Left cardiac atrium (tissue), 4 donors: ENCODE measurements at regions not wholly inside any gene's neighbourhood (a gene's known extent, or its start where the extent isn't known, plus 50 kb on each side); places are given as distances from the start of the nearest gene placed in this dataset.

Experiments used
- ATAC-seq, 2 donors: fragments of 200-7000 bp; cut with Tn5 transposase; one replicate each; pipeline ENCODE4 v1.9.1; 2020; ENCODE audit warnings: mild to moderate bottlenecking in 2 of 2, moderate library complexity in 2 of 2
- DNase-seq: peaks from one replicate; pipeline ENCODE4 v3.0.0-alpha.2; 2020
- intact Hi-C, 2 donors: fragments of 100-400 bp; cut with DNase I; formaldehyde crosslinking; loops; one replicate each; pipeline versions ENCODE4 v1.14.1 to v1.15.1; 2022 to 2023
- donor health status: DM: no; HTN: yes; CAD: no.
- donor health status: DM: no; HTN: yes; CAD: no; lungs with severe emphysema.
- donor health status: DM: yes; HTN: yes; CAD: no.
- donor health status: Dilated cardiomyopathy.

DNA sequence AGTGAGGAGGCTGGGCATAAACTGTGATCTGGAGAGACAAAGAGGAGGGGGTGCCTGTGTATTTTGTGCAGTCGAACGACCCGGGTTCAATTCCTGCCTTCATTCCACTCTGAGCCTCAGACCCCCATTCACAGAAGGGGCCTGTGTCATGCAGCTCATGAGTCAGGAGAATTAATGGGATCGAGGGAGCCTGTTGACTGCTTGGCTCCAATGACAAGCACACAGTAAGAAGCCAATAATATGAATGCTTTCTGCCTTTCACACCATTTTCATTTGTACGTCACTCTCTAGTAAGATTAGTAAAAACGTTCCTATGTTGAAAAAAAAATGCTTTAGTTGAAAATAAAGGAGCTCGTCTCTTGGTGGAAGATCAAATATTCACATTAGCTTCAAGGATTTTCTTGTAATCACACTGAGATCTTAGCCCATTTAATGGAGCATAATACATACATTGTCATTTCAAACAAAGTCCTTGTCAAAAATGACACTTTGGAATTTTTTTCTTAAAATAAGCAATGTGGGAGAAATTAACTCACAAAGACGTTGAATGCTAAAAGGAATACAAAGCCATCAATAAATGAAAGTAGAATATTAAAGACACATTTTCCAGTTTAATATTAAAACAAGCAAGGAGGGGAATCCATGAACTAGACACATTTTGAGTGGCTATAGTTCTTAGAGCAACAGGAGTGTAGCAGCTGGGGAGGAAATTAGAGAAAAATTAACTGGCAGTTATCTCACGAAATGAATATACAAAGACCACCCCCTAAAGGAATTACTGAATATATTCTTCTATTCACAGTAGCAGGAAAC lies 246.7 kb upstream of the AFDN start:
- ATAC-seq (no peak), DNase-seq (no peak)
- intact Hi-C loops = no loop called here

DNA sequence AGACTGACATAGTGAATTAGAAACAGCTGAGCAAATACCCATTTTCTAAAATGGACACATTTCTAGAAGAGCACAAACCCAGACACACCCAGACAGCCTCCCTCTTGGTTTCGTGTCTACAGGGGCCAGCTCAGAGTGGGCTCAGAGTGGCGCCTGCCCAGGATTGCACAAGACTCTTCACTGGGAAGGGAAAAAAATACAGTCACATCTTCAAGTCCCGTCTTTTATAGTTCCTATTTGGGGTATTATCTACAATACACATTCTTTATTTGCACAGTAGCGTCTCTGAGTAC lies 246.1 kb upstream of the AFDN start:
- intact Hi-C loops = no loop called here
- ATAC-seq (peak in 1 of 2 donors; percentile 77), DNase-seq (no peak)

DNA sequence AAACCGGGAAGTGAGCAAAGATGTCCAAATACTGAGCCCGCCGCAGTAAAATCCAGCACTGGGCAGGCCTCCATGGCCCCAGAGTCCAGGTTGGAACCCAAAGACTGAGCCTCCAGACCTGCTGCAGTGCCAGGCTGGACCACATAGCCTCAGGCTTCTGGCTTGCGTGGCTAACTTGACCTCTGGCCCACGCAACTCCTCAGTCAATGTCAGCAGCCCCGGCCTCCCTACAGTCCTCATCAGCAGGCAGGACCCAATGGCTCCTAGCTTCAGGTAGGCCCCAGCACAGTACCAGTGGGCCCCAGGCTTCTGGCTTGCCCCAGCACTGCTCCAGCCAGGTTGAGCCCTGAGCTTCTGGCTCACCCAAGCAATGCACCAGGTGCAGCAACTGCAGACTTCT lies 245.1 kb upstream of the AFDN start:
- no peak for ATAC-seq
- DNase-seq = no peak
- intact Hi-C loops = no loop called here

DNA sequence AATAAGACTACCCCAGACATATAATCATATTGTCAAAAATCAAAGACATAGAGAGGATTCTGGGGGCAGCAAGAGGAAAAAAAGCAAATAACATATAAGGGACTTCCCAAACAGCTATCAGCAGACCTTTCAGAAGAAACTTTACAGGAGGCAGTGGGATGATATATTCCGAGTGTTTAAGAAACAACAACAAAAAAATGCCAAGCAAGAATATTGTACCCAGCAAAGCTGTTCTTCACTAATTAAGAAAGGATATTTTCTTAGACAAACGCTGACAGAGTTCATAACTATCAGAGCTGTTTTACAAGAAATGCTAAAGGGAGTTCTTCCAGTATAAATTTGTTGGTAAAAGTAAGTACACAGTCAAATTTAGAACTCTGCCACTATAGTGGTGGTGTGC lies 243.3 kb upstream of the AFDN start:
- no peak for ATAC-seq
- intact Hi-C loops = no loop called here
- no peak for DNase-seq

DNA sequence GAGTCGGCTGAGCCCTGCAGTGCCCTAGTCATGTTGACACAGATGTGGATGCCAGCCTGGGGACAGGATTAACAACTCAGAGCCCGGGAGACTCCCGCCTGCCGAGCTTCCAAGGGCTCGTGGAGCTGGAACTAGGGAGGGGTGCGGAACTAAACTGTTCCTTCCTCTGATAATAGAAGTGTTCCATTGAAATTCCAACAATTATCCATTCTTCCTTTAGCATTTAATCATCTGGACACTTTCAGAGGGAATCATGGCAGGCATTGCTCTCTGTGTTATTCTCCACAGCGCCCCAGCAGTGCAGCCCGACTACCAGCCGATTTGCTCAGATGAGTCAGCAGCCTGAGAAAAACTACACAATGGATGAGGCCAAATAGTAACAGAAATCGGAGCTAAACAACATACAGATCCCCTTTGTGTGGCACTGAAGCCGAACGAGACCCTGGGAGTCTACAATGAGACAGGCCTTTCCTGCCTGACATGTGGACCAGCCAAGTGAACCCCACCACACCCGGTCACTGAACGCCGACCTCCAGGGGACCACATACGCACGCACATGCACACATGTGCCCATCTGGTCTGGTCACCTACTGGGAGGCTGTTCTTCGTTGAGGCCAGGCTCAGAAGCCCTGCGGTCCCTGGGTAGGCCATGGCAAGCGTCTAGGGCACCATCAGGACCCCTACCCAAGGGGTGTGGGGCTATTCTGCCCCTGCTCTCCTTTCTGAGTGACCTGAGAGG lies 238.4 kb upstream of the AFDN start:
- intact Hi-C loops = no loop called here
- ATAC-seq (peak in 1 of 2 donors; percentile 64), DNase-seq (no peak)

DNA sequence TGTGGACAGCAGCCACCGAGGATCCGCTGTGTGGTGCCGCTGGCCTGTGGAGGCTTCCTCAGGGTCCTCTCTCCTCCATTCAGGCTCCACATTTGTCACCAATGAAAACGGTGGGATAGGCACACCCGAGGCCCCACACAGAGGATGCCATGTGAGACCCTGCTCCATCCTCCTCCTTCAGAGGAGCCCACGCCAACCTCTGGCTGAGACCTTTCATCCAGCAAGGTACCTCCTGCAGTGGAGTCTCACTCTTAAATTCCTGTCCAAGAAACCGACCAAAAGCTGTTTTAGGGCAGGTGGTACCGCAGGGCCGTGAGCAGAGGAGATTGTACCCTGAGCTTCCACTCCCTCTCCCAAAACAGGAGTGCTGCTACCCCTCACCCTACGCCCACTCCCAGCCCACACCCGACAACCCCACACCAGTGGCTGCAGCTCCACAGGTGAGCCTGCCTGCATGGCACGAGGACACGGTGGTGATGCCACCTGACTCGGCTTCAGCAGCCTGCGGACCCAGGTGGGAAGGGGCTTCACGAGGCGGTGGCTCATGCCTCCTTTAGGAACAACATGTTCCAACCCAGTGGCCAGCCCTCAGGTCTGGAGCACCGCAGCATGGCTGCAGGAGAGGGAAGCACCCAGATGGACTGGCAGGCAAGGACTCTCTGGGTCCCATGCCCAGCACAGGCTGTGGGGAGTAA lies 237.6 kb upstream of the AFDN start:
- peak in 1 of 2 donors; percentile 15 for ATAC-seq
- DNase-seq = no peak

DNA sequence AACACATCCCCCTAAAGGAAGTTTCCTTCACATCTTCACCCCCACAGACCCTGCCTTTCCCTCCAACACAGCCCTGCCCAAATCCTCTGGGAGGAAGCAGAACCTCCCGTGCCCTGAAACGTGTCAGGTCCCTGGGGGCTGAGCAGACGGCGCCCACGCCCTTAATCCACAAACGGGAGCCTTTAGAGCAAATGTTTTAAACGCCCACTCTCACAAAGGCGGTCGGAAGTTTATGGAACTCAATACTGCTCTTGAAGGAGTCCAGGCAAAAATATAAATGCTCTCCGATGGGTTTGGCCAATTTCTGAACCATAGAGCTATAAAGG lies 237.1 kb upstream of the AFDN start:
- DNase-seq (no peak), ATAC-seq (peak in 1 of 2 donors; percentile 51)
- intact Hi-C loops = no loop called here

More for the DNA sequence above, 237.6 kb upstream of the AFDN start:
- intact Hi-C loops = no loop called here

DNA sequence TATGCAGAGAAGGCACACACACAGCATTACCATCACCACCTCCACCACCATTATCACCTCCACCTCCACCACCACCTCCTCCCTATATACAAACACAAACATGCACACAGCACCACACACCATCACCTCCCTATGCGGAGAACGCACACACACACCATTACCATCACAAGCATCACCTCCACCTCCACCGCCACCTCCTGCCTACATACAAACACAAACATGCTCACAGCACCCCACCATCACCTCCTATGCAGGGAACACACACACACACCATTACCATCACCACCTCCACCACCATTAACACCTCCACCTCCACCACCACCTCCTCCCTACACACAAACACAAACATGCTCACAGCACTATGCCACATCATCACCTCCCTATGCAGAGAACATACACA lies 236.5 kb upstream of the AFDN start:
- intact Hi-C loops = no loop called here
- ATAC-seq = no peak
- no peak for DNase-seq
